ENCODE measurements at regions not wholly inside any gene's neighbourhood (a gene's known extent, or its start where the extent isn't known, plus 50 kb on each side); places are given as distances from the start of the nearest gene placed in this dataset.
"Not testable (repeated sequence)": the region's sequence is repeated elsewhere in the genome, so short reads cannot be mapped to it uniquely, and the experiment has no call there.

DNA sequence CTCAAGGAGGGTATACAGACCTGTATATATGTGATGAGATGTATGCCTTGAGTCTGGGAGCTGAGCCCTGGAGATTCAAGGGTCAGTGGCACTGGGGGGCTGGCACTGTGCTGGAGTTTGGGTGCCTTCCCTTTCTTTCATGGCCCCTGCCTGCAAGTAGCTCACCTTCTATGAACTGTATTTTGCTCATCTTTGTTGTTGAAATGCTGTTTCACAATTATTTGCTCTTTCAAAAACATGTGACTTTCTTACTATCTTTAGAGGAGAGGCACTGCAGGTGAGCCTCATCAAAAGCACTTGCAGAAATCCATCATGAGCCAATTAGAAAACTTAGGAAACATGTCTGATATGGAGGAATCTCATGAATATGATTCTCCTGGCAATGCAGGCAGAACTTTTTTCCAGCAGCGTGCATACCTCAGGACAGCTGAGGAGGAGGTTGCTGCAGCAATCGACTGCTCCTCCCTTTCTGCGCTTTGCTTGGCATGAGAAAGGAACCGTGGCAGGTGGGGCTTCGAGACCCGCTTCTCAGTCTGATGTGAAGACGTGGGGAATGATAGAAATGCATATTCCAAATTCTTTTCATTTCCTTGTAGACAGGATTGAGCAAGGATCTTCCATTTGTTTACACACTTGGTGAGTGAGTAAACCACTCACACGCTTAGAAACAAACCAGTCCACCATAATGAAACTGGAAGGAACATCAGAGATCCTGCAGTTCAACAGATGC is 178.4 kb upstream of the E2F8 start:
- peaks cover 18% of the 10 kb centered on the region for H3K9me3 Mint-ChIP-seq (ENCODE audit: low read depth)
- peaks cover 9% of the 10 kb centered on the region for H3K27me3 Mint-ChIP-seq (ENCODE audit: low read depth)
- peaks cover 4% of the 10 kb centered on the region for H3K36me3 Mint-ChIP-seq (ENCODE audit: low read depth)
- TF ChIP-seq, protein P1, sequence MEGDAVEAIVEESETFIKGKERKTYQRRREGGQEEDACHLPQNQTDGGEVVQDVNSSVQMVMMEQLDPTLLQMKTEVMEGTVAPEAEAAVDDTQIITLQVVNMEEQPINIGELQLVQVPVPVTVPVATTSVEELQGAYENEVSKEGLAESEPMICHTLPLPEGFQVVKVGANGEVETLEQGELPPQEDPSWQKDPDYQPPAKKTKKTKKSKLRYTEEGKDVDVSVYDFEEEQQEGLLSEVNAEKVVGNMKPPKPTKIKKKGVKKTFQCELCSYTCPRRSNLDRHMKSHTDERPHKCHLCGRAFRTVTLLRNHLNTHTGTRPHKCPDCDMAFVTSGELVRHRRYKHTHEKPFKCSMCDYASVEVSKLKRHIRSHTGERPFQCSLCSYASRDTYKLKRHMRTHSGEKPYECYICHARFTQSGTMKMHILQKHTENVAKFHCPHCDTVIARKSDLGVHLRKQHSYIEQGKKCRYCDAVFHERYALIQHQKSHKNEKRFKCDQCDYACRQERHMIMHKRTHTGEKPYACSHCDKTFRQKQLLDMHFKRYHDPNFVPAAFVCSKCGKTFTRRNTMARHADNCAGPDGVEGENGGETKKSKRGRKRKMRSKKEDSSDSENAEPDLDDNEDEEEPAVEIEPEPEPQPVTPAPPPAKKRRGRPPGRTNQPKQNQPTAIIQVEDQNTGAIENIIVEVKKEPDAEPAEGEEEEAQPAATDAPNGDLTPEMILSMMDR (IDR thresholded peaks at IDR 0.05): no peak
- H3K27ac Mint-ChIP-seq (ENCODE audit: unreplicated experiment): peak overlapping the region; percentile 60
- H3K4me1 Mint-ChIP-seq (ENCODE audit: low read depth): peaks cover 20% of the 10 kb centered on the region
- H3K4me3 Mint-ChIP-seq (ENCODE audit: unreplicated experiment): peak overlapping the region; percentile 17
- DNase-seq (ENCODE audit: low spot score): no peak

GRCh38 chr11:19418221-19418620 is 177.5 kb upstream of the E2F8 start:
- Mint-ChIP-seq H3K4me3 (ENCODE audit: unreplicated experiment) (no peak overlapping the region), H3K36me3 (ENCODE audit: low read depth) (peaks cover 4% of the 10 kb centered on the region), H3K27ac (ENCODE audit: unreplicated experiment) (no peak overlapping the region), H3K27me3 (ENCODE audit: low read depth) (peaks cover 9% of the 10 kb centered on the region), H3K9me3 (ENCODE audit: low read depth) (peaks cover 18% of the 10 kb centered on the region), H3K4me1 (ENCODE audit: low read depth) (peaks cover 20% of the 10 kb centered on the region)
- no peak for DNase-seq (ENCODE audit: low spot score)
- TF ChIP-seq, protein P1 (IDR thresholded peaks at IDR 0.05): no peak

DNA sequence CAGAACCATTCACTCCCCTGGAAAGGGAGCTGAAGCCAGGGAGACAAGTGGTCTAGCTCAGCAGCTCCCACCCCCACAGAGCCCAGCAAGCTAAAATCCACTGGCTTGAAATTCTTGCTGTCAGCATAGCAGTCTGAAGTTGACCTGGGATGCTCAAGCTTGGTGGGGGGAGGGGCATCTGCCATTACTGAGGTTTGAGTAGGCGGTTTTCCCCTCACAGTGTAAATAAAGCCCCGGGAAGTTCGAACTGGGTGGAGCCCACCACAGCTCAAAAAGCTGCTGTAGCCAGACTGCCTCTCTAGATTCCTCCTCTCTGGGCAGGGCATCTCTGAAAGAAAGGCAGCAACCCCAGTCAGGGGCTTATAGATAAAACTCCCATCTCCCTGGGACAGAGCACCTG is 171.3 kb upstream of the E2F8 start:
- Mint-ChIP-seq H3K9me3 (ENCODE audit: low read depth) (peaks cover 18% of the 10 kb centered on the region), H3K27me3 (ENCODE audit: low read depth) (peaks cover 14% of the 10 kb centered on the region)
- not testable (repeated sequence) for H3K4me1 Mint-ChIP-seq (ENCODE audit: low read depth); H3K27ac Mint-ChIP-seq (ENCODE audit: unreplicated experiment); H3K4me3 Mint-ChIP-seq (ENCODE audit: unreplicated experiment); DNase-seq (ENCODE audit: low spot score); H3K36me3 Mint-ChIP-seq (ENCODE audit: low read depth)

DNA sequence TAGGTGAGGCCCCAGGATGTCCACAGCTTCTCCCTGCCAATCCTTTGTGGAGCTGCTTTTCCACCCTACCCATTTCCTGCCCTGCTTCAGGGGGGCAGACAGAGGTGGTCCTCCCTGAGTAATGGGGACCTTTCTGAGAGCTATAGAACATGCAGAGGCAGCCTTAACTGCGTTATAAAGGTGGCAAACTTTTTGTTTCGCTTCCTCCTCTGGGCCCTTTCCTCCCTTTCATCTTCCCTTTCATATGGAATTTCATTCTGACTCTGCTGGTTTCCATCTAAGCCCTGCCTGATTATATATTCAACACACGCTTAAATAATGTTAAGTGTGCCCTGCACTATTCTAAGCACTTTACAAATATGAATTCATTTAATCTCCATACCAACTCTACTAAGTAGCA is 169.3 kb upstream of the E2F8 start:
- no peak overlapping the region for H3K4me3 Mint-ChIP-seq (ENCODE audit: unreplicated experiment)
- peaks cover 8% of the 10 kb centered on the region for H3K9me3 Mint-ChIP-seq (ENCODE audit: low read depth)
- DNase-seq (ENCODE audit: low spot score): no peak
- TF ChIP-seq, protein P1 (IDR thresholded peaks at IDR 0.05): no peak
- no peak overlapping the region for H3K27ac Mint-ChIP-seq (ENCODE audit: unreplicated experiment)
- no peaks in the 10 kb centered on the region for H3K4me1 Mint-ChIP-seq (ENCODE audit: low read depth)
- H3K36me3 Mint-ChIP-seq (ENCODE audit: low read depth): peaks cover 2% of the 10 kb centered on the region
- H3K27me3 Mint-ChIP-seq (ENCODE audit: low read depth): peaks cover 12% of the 10 kb centered on the region

DNA sequence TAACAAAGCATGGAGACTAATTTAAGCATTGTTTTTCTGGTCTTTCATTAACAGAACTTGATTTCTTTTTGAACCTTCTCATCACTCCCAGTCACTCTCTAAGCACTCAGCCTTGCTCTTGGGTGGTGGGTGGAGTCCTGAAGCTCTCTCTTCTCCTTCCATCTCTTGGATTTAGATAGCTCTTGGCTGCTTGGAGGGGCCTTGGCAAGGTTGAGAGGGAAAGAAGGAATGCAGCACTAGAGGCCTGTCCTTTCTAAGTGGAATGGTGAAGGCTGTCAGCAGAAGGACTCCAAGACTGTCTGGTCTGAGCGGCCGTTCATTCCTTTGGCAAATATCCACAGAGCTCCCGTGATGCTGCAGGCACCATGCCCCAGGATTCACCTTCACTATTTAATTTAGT is 168.6 kb upstream of the E2F8 start:
- Mint-ChIP-seq H3K4me3 (ENCODE audit: unreplicated experiment) (no peak overlapping the region), H3K36me3 (ENCODE audit: low read depth) (no peaks in the 10 kb centered on the region), H3K27ac (ENCODE audit: unreplicated experiment) (no peak overlapping the region), H3K4me1 (ENCODE audit: low read depth) (no peaks in the 10 kb centered on the region), H3K9me3 (ENCODE audit: low read depth) (peaks cover under 1% of the 10 kb centered on the region), H3K27me3 (ENCODE audit: low read depth) (peaks cover 8% of the 10 kb centered on the region)
- DNase-seq (ENCODE audit: low spot score): no peak
- TF ChIP-seq, protein P1 (IDR thresholded peaks at IDR 0.05): no peak

DNA sequence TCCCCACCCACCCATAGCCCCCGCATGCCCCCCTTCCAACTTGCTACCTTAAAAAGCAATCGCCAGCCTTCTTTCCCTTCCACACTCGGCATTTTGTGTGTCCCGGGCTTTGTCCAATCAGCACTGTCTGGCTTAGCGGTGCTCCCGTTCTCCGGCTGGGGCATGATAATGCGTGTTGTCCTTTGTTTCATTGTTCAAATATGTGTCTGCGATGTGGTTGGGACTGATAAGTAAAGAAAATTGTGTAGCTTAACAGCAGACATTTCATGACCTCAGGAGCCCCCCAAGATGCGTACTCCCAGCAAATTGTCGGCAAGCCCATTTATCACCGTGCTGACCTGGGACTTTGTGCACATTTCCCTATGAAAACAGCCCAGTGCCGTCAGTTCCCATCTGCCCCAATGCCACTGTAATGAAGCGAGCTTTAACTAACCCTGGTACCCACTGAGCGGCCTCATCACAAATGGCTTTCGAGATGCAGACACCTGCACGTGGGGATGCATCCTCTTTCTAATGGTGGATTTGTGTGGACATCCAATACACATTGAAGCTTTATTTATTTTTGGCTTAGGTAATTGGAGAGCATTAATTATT is 167.0 kb upstream of the E2F8 start:
- Mint-ChIP-seq H3K4me1 (ENCODE audit: low read depth) (no peaks in the 10 kb centered on the region), H3K4me3 (ENCODE audit: unreplicated experiment) (no peak overlapping the region), H3K27ac (ENCODE audit: unreplicated experiment) (no peak overlapping the region), H3K36me3 (ENCODE audit: low read depth) (no peaks in the 10 kb centered on the region), H3K27me3 (ENCODE audit: low read depth) (peaks cover 10% of the 10 kb centered on the region), H3K9me3 (ENCODE audit: low read depth) (no peaks in the 10 kb centered on the region)
- no peak for DNase-seq (ENCODE audit: low spot score)
- TF ChIP-seq, protein P1 (IDR thresholded peaks at IDR 0.05): no peak

All from chondrocyte (in vitro differentiated cells).